WTC11 (cell line): ENCODE measurements at regions not wholly inside any gene's neighbourhood (a gene's known extent, or its start where the extent isn't known, plus 50 kb on each side); places are given as distances from the start of the nearest gene placed in this dataset.

Experiments
- ATF3 ChIP-seq: sonication (generic); formaldehyde crosslinking; conservative IDR thresholded peaks from 2 replicates; pipeline ENCODE4 v1.8.1; 2022; ENCODE audit warnings: mild to moderate bottlenecking, missing genetic modification reagents
- ATF6 ChIP-seq: sonication (generic); formaldehyde crosslinking; IDR thresholded peaks from 2 replicates; pipeline ENCODE4 v1.8.1; 2023; ENCODE audit warnings: mild to moderate bottlenecking, missing genetic modification reagents
- CTCF ChIP-seq: fragments of 200-600 bp; IDR thresholded peaks from 2 replicates; pipeline ENCODE4 v1.8.0; 2022; ENCODE audit warnings: antibody characterized with exemption
- HMGA2 ChIP-seq: fragments of 250-450 bp; sonication (Bioruptor Pico); IDR thresholded peaks from 2 replicates; pipeline ENCODE4 v1.4.0; 2021; ENCODE audit warnings: mild to moderate bottlenecking, moderate library complexity
- RORB ChIP-seq: fragments of 250-450 bp; sonication (Bioruptor Pico); IDR thresholded peaks from 2 replicates; pipeline ENCODE4 v1.9.0; 2021; ENCODE audit warnings: mild to moderate bottlenecking
- TEAD4 ChIP-seq: sonication (generic); formaldehyde crosslinking; IDR thresholded peaks from 2 replicates; pipeline ENCODE4 v1.8.0; 2022; ENCODE audit warnings: mild to moderate bottlenecking, missing genetic modification reagents

GRCh38 chr7:16046041-16046440 is 359.6 kb upstream of the MEOX2 start:
- TF ChIP-seq HMGA2 (no peak), TEAD4 (CRISPR knock-in tag) (no peak), ATF6 (CRISPR knock-in tag) (no peak), CTCF (no peak), ATF3 (CRISPR knock-in tag) (no peak), RORB (CRISPR knock-in tag) (no peak)
